GM21526 (cell line): ENCODE measurements at regions not wholly inside any gene's neighbourhood (a gene's known extent, or its start where the extent isn't known, plus 50 kb on each side); places are given as distances from the start of the nearest gene placed in this dataset.
"Not testable (repeated sequence)": the region's sequence is repeated elsewhere in the genome, so short reads cannot be mapped to it uniquely, and the experiment has no call there.

Experiments
- ATAC-seq: cut with Tn5 transposase; IDR thresholded peaks from one replicate; pipeline ENCODE4 v1.9.1; 2021; ENCODE audit warnings: moderate library complexity; ENCODE audit not compliant: unreplicated experiment, low FRiP score

- not testable (repeated sequence) for ATAC-seq
Measured at GRCh38 chr1:181893150-181893549, 168.4 kb downstream of the ZNF648 start.

- no peak for ATAC-seq
Measured at GRCh38 chr1:181872562-181872961, 188.9 kb downstream of the ZNF648 start.

DNA sequence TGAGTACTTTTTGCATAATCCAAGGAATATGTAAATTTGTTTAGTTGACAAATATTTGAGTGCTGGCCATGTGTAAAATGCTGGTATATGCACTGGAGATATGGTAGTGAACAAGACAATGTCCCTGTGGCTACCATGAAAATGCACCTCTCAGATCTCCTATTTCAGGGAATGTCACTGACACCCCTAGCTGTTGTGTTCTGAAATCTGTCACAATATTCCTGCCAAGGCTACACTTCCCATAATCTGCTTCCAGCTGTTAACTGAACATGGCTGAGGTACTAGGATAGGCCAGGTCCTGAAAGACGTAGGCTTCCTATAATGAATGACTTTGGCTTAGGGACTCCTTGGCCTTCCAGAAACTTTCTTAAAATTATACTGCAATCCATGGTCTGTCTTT lies 197.8 kb downstream of the ZNF648 start:
- no peak for ATAC-seq

DNA sequence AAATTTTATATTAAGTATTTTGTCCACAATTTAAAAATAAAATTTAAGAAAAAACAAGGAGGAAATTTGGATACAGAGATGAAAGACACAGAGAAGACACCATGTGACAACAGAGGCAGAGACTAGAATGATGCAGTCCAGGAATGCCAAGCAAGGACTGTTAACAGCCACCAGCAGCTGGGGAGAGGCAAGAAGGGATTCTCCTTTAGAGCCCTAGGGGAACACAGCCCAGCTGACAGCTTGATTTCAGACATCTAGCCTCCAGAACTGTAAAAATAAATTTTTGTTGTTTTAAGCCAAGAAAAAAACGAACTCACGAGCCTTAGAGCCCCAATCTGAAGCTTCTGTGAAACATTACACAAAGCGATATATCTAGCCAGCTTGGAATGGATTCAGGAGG lies 198.5 kb downstream of the ZNF648 start:
- ATAC-seq = no peak

- ATAC-seq = no peak
Measured at GRCh38 chr1:181858135-181858534, 203.4 kb downstream of the ZNF648 start.
